Keratinocyte (primary cell): ENCODE measurements at regions not wholly inside any gene's neighbourhood (a gene's known extent, or its start where the extent isn't known, plus 50 kb on each side); places are given as distances from the start of the nearest gene placed in this dataset.

Experiments
- DNase-seq: peaks from one replicate; pipeline ENCODE4 v3.0.0-alpha.2; 2011; ENCODE audit warnings: low read depth, missing footprints, low spot score
- FAIRE-seq: peaks from 2 replicates; lab custom pipeline; 2011; peaks lifted over from hg19 to GRCh38; lab: Jason Lieb, UNC
- H2AFZ ChIP-seq: 2 replicates; pipeline ENCODE4 v1.6.0; 2012; ENCODE audit warnings: low read length, control low read depth, inconsistent platforms; ENCODE audit not compliant: control insufficient read depth
- H3K27ac ChIP-seq: 2 replicates; pipeline ENCODE4 v1.5.1; 2011; ENCODE audit warnings: low read length; ENCODE audit not compliant: control insufficient read depth, insufficient read depth
- H3K27me3 ChIP-seq: 3 replicates; pipeline ENCODE4 v1.6.0; 2011; ENCODE audit warnings: low read length; ENCODE audit not compliant: control insufficient read depth, insufficient read depth; ENCODE audit errors: extremely low read depth
- H3K36me3 ChIP-seq, 2 experiments: 2 replicates in 1 of 2; 3 replicates in 1 of 2; pipeline ENCODE4 v1.5.1; 2011; ENCODE audit warnings: low read length in 2 of 2, mild to moderate bottlenecking in 1 of 2; ENCODE audit not compliant: control insufficient read depth in 2 of 2, insufficient read depth in 2 of 2; ENCODE audit errors: extremely low read depth in 1 of 2
- H3K4me1 ChIP-seq: 3 replicates; pipeline ENCODE4 v1.5.1; 2011; ENCODE audit warnings: low read length; ENCODE audit not compliant: control insufficient read depth, insufficient read depth; ENCODE audit errors: extremely low read depth
- H3K4me2 ChIP-seq: 3 replicates; pipeline ENCODE4 v1.6.0; 2011; ENCODE audit warnings: low read depth, low read length; ENCODE audit not compliant: control insufficient read depth, insufficient read depth; ENCODE audit errors: extremely low read depth
- H3K4me3 ChIP-seq, 3 experiments: fragments of 200-600 bp in 1 of 3; sonication (generic) in 1 of 3; 2 replicates in 2 of 3; 3 replicates in 1 of 3; pipeline ENCODE4 v1.5.1; 2011 to 2016; ENCODE audit warnings: low read length in 3 of 3, mild to moderate bottlenecking in 3 of 3, control low read depth in 2 of 3, inconsistent platforms in 1 of 3, low read depth in 1 of 3, mixed read lengths in 1 of 3, mixed run types in 1 of 3, moderate library complexity in 1 of 3; ENCODE audit not compliant: control insufficient read depth in 2 of 3, insufficient read depth in 2 of 3; ENCODE audit errors: extremely low read depth in 1 of 3
- H3K79me2 ChIP-seq: 2 replicates; pipeline ENCODE4 v1.6.0; 2012; ENCODE audit warnings: low read length; ENCODE audit not compliant: control insufficient read depth, insufficient read depth
- H3K9ac ChIP-seq: 3 replicates; pipeline ENCODE4 v1.6.0; 2011; ENCODE audit warnings: low read length; ENCODE audit not compliant: control insufficient read depth, insufficient read depth; ENCODE audit errors: extremely low read depth
- H3K9me1 ChIP-seq: 3 replicates; pipeline ENCODE4 v1.6.0; 2011; ENCODE audit warnings: low read length; ENCODE audit not compliant: control insufficient read depth, insufficient read depth; ENCODE audit errors: extremely low read depth
- H3K9me3 ChIP-seq: 2 replicates; pipeline ENCODE4 v1.5.1; 2012; ENCODE audit warnings: low read depth, low read length; ENCODE audit not compliant: control insufficient read depth
- H4K20me1 ChIP-seq: 3 replicates; pipeline ENCODE4 v1.6.0; 2011; ENCODE audit warnings: low read length; ENCODE audit not compliant: control insufficient read depth, insufficient read depth; ENCODE audit errors: extremely low read depth
- CTCF ChIP-seq, 3 experiments: IDR thresholded peaks in 1 of 3; conservative IDR thresholded peaks in 1 of 3; optimal IDR thresholded peaks in 1 of 3; 2 replicates in 2 of 3; 3 replicates in 1 of 3; pipeline versions ENCODE3 to v1.5.1; 2011; ENCODE audit warnings: low read length in 3 of 3, mild to moderate bottlenecking in 3 of 3, moderate library complexity in 2 of 3, control low read depth in 1 of 3, inconsistent platforms in 1 of 3; ENCODE audit not compliant: insufficient read depth in 2 of 3; ENCODE audit errors: extremely low read depth in 1 of 3
- EZH2 ChIP-seq: IDR thresholded peaks from one replicate; pipeline ENCODE4 v1.6.1; 2012; ENCODE audit warnings: inconsistent platforms, mild to moderate bottlenecking, low read length, moderate library complexity
- dilution Hi-C: fragments of 300-500 bp; cut with MboI; formaldehyde crosslinking; loops from one replicate; pipeline ENCODE4 v1.7.0; 2020; ENCODE audit warnings: low sequenced_read_pairs; ENCODE audit not compliant: extremely low pct_ligation_motif_present

- no peak overlapping the region for H3K4me3 ChIP-seq
Measured at GRCh38 chr9:134496413-134497282, 145.0 kb upstream of the COL5A1 start.

GRCh38 chr9:134497283-134497860 lies 144.2 kb upstream of the COL5A1 start:
- TF ChIP-seq EZH2 (no peak), CTCF (optimal IDR thresholded peaks at IDR 0.05 in 1 of 3, IDR thresholded peaks at IDR 0.05 in 1 of 3, conservative IDR thresholded peaks at IDR 0.05 in 1 of 3; ENCODE audit: extremely low read depth in 1 of 3, insufficient read depth in 2 of 3, low read length in 3 of 3) (no peak)
- Histone ChIP-seq H3K27me3 (peaks cover 19% of the 10 kb centered on the region), H3K36me3 (no peaks in the 10 kb centered on the region), H3K79me2 (no peaks in the 10 kb centered on the region), H3K9ac (no peak overlapping the region), H3K4me3 (no peak overlapping the region), H3K9me3 (no peaks in the 10 kb centered on the region), H4K20me1 (no peaks in the 10 kb centered on the region), H3K4me2 (no peak overlapping the region), H3K27ac (no peak overlapping the region), H3K4me1 (no peaks in the 10 kb centered on the region), H2AFZ (no peak overlapping the region), H3K9me1 (no peaks in the 10 kb centered on the region)
- dilution Hi-C loops = no loop called here
- FAIRE-seq = no peak
- no peak for DNase-seq

More at GRCh38 chr9:134496413-134497282, 145.0 kb upstream of the COL5A1 start:
- Histone ChIP-seq H3K4me2 (no peak overlapping the region), H3K27me3 (peaks cover 12% of the 10 kb centered on the region), H3K4me1 (no peaks in the 10 kb centered on the region), H3K9me1 (no peaks in the 10 kb centered on the region), H2AFZ (no peak overlapping the region), H4K20me1 (no peaks in the 10 kb centered on the region), H3K9ac (no peak overlapping the region), H3K27ac (no peak overlapping the region), H3K9me3 (no peaks in the 10 kb centered on the region), H3K79me2 (no peaks in the 10 kb centered on the region), H3K36me3 (no peaks in the 10 kb centered on the region)
- FAIRE-seq (no peak), DNase-seq (no peak)
- no peak for TF ChIP-seq CTCF (optimal IDR thresholded peaks at IDR 0.05 in 1 of 3, IDR thresholded peaks at IDR 0.05 in 1 of 3, conservative IDR thresholded peaks at IDR 0.05 in 1 of 3; ENCODE audit: extremely low read depth in 1 of 3, insufficient read depth in 2 of 3, low read length in 3 of 3)
- no peak for TF ChIP-seq EZH2
- dilution Hi-C loops = no loop called here
